GM19240 (cell line): ENCODE measurements at regions not wholly inside any gene's neighbourhood (a gene's known extent, or its start where the extent isn't known, plus 50 kb on each side); places are given as distances from the start of the nearest gene placed in this dataset.
"Not testable (repeated sequence)": the region's sequence is repeated elsewhere in the genome, so short reads cannot be mapped to it uniquely, and the experiment has no call there.

Experiments used
- DNase-seq: peaks from one replicate; pipeline ENCODE4 v3.0.0; 2011; ENCODE audit warnings: low spot score; ENCODE audit not compliant: insufficient read length

- no peak for DNase-seq
Observed at GRCh38 chr19:27806471-27807070, 1406.4 kb downstream of the UQCRFS1 start.

DNA sequence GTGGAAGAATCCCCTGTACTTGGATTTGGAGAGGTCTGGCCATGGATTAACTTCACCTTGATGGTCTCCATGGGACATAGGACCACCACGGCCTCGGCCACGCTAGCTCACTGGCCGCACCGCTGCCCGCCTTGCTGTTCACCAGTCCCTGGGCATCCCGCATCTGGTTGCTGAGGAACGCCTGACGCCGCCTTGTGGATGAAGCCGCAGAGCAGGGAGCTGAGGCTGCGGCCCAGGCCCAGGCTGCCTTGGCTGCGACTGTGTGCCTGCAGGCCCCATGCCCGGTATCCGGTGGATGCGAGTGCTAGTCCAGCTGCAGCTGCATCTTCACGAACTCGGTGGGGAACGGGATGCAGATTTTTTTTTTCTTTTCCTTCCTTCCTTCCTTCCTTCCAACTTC, 1407.1 kb downstream of the UQCRFS1 start:
- DNase-seq = no peak

- not testable (repeated sequence) for DNase-seq
Observed at GRCh38 chr19:27802293-27802692, 1410.7 kb downstream of the UQCRFS1 start.

- DNase-seq = no peak
Observed at GRCh38 chr19:27796540-27796939, 1416.4 kb downstream of the UQCRFS1 start.

DNA sequence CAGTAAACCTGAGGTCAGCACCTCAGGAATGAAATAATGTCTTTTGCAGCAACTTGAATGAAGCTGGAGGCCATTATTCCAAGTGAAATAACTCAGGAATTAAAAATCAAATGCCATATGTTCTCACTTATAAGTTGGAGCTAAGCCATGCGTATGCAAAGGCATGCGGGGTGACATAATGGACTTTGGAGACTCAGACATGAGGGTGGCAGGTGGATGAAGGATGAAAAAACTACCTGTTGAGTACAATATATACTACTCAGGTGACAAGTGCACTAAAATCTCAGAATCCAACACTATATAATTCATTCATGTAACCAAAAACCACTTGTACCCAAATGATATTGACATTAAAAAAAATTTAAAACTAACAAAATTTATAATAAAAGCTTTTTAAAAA, 1416.9 kb downstream of the UQCRFS1 start:
- DNase-seq = no peak

DNA sequence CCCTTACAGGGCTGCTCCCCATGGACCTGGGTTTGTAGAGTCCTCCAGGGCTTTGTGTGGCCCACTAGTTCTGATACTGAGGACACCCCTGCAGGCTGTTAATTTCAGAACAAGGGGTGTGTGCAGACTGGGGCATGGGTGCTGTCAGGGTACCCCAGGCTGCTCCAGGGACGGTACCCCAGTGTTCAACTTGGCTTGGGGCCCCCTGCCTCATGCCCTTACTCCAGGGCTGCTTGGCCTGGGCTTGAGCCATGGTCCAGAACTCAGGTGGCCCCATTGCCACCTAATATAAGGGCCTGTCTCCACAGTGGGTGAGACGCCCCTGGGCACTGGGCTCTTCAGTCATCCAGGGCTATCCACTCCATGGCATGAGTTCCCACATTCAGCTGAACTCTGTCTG, 1417.6 kb downstream of the UQCRFS1 start:
- no peak for DNase-seq

GRCh38 chr19:27794494-27795042, 1418.4 kb downstream of the UQCRFS1 start:
- DNase-seq = no peak

DNA sequence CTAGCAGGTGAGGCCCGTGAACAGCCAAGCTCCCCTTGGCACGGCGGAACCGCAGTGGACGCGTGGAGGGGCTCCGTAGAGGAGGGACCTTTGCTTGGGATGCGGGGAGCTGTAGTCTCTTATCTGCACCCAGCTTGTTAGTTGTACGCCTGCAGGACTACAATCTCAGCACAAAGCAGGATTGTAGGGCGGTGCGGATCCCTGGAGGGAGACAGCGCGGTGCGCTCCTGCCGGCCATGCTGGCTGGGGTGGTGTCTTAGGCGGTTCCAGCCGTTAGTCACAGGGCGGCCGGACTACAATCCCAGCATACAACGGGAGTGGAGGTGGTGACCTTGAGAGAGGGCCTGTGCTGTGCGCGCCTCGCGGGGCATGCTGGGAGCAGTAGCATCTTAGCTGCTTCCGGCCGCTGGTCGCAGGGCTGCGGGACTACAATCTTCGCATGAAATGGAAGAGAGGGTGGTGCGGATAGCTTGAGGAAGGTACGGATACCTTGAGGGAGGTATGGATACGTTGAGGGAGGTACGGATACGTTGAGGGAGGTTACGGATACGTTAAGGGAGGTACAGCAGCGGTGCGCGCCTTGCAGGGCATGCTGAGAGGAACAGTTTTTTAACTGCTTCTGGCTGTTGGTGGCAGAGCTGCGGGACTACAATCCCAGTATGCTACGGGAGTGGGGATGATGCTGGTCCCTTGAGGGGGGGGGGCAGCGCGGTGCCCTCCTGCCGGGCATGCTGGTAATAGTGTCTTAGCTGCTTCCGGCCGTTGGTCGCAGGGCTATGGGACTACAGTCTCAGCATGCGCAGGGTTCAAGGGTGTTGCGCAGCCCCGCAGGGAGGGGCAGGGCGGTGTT, 1419.1 kb downstream of the UQCRFS1 start:
- DNase-seq = peak; percentile 81

GRCh38 chr19:27793128-27793643, 1419.8 kb downstream of the UQCRFS1 start:
- DNase-seq = peak; percentile 47

GRCh38 chr19:27792576-27793127, 1420.3 kb downstream of the UQCRFS1 start:
- no peak for DNase-seq

- DNase-seq = no peak
Observed at GRCh38 chr19:27780367-27781075, 1432.4 kb downstream of the UQCRFS1 start.

- DNase-seq = no peak
Observed at GRCh38 chr19:27779954-27780353, 1433.0 kb downstream of the UQCRFS1 start.

DNA sequence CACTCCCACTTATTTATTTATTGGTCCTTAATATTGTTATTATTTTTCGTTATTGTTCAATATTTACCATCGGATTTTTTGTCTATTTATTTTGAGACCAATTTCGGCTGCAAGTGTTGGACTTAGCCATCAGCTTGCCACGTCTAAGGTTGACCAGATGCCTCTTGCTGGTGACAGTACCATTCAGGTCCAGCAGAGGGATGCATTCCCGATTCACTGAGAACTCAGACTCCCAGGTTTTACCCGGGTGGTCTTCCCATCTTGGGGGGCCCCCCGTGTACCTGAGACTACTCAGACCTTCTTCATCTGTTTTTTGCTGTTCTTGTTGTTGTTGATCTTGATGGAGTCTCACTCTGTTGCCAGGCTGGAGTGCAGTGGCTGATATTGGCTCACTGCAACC, 1435.2 kb downstream of the UQCRFS1 start:
- DNase-seq = no peak

DNA sequence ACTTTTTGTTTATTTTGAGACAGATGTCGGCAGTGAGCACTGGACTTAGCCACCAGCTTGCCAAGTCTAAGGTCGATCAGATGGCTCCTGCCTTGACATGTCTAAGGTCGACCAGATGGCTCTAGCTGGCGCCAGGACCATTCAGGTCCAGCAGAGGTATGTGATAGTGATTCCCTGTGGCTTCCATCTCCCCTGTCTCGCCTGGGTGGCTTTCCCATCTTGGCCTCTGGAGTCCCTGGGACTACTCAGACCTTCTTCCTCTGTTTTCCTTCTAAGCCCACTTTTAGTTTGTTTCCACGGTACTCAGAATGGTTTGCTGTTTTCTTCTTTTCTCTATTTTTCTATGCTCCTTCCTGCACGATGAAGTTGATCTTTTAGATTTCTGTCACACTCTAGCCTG, 1435.7 kb downstream of the UQCRFS1 start:
- no peak for DNase-seq

DNA sequence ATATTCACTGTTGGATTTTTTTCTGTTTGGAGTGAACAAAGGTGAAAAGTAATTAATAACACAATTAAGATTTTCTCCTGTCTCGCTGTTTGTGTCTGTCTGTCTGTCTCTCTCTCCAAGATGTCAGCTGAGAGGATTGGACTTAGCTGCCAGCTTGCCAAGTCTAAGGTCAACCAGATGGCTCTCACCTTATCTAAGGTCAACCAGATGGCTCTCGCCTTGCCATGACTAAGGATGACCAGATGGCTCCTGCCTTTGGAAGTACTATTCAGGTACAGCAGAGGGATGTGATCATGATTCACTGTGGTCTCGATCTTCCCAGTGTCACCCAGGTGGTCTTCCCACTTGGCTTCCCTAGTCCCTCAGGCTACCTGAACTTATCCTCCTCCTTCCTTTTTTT, 1436.4 kb downstream of the UQCRFS1 start:
- no peak for DNase-seq

DNA sequence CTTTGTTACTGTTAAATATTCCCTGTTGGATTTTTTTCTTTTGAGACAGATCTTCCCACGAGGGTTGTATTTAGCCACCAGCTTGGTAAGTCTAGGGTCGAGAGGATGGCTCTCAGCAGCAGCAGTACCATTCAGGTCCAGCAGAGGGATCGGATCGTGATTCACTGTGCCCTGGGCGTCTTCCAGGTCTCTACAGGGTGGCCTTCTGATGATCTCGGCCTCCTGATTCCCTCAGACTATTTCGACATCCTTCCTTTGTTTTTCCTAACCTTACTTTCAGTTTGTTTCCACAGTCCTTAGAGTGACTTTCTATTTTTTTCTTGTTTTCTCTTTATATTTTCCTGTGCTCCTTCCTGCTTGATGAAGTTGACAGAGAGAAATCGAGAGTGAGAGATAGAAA, 1436.9 kb downstream of the UQCRFS1 start:
- DNase-seq = no peak

DNA sequence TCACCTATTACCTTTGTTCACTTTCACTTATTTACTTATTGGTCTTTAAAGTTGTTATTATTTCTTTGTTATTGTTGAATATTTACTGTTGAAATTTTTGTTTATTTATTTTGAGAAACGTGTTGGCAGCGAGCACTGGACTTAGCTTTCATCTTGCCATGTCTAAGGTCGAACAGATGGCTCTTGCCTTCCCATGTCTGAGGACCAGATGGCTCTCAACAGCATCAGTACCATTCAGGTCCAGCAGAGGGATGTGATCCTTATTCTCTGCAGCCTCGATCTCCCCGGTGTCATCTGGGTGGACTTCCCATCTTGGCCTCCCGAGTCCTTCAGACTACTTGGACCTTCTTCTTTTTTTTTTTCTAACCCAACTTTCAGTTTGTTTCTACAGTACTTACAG, 1437.6 kb downstream of the UQCRFS1 start:
- DNase-seq = no peak

DNA sequence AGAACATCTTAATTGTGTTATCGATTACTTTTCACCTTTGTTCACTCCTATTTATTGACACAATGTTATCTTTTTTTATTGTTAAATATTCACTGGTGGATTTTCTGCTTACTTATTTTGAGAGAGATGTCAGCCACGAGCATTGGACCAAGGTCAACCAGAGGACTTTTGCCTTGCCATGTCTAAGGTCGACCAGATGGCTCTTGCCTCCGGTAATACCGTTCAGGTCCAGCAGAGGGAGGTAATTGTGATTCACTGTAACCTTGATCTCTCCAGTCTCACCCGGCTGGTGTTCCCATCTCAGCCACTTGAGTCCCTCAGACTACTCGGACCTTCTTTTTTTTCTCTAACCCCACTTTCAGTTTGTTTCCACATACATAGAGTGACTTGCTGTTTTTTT, 1438.1 kb downstream of the UQCRFS1 start:
- no peak for DNase-seq

GRCh38 chr19:27774337-27774736, 1438.6 kb downstream of the UQCRFS1 start:
- no peak for DNase-seq

DNA sequence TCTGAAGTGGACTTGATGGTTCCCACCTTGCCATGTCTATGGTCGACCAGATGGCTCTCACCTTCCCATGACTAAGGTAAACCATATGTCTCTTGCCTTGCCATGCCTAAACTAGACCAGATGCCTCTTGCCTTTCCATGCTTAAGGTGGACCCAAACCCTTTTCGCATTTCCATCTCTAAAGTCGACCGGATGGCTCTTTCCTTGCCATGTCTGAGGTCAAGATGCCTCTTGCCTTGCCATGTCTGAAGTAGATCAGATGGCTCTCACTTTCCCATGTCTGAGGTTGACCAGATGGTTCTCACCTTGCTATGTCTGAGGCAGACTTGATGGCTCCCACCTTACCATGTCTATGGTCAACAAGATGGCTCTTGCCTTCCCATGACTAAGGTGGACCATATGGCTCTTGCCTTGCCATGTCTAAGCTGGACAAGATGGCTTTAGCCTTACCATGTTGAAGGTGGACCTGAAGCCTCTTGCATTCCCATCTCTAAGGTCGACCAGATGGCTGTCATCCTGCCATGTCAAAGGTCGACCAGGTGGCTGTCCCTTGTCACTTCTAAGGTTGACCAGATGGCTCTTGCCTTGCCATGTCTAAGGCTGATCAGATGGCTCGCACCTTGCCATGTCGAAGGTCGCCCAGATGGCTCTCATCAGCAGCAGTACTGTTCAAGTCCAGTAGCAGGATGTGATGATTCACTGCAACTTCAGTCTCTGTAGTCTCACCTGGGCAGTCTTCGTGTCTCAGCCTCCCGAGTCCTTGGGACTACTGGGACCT, 1439.4 kb downstream of the UQCRFS1 start:
- DNase-seq = no peak

- DNase-seq = no peak
Observed at GRCh38 chr19:27772059-27772458, 1440.9 kb downstream of the UQCRFS1 start.
